ENCODE measurements at regions not wholly inside any gene's neighbourhood (a gene's known extent, or its start where the extent isn't known, plus 50 kb on each side); places are given as distances from the start of the nearest gene placed in this dataset.

DNA sequence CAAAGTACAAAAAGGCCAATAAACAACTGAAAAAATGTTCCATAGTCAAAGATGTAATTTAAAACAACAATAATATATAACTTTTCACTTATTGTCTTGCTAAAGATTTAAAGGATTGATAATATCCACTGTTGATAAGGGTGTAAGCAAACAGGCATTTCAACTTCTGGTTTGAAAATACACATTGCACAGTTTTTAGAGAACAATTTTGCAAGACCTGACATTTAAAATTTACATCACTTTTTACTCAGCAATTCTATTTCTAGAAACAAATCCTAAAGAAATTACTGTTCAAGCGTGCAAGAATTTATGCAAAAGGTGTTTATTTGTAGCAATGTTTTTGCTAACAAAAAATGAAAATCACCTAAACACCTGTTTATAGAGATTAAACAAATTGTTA is 120.4 kb downstream of the TDRD15 start:
- no peak overlapping the region for H3K27ac Mint-ChIP-seq (ENCODE audit: unreplicated experiment)

DNA sequence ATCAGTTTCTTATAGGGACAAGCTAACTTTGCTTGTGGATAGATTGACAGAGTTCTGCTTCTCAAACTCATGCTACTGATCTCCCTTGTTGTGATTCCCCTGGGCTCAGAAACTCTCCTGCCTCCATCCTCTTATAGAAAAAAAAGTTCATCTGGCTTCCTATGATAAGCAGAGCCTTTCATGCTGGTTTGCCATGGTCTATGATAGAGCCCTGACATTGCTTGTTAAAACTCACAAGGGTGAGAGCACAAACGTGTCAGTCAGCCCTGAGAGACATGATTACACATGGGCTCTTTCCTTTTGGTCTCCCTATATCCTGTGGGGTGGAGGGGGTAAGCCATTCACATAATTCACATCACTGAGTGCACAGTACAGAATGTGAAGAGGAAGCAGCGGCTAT is 121.8 kb downstream of the TDRD15 start:
- TF ChIP-seq, protein P1, sequence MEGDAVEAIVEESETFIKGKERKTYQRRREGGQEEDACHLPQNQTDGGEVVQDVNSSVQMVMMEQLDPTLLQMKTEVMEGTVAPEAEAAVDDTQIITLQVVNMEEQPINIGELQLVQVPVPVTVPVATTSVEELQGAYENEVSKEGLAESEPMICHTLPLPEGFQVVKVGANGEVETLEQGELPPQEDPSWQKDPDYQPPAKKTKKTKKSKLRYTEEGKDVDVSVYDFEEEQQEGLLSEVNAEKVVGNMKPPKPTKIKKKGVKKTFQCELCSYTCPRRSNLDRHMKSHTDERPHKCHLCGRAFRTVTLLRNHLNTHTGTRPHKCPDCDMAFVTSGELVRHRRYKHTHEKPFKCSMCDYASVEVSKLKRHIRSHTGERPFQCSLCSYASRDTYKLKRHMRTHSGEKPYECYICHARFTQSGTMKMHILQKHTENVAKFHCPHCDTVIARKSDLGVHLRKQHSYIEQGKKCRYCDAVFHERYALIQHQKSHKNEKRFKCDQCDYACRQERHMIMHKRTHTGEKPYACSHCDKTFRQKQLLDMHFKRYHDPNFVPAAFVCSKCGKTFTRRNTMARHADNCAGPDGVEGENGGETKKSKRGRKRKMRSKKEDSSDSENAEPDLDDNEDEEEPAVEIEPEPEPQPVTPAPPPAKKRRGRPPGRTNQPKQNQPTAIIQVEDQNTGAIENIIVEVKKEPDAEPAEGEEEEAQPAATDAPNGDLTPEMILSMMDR (IDR thresholded peaks at IDR 0.05; ENCODE audit: insufficient read depth in 1 of 2, low read depth in 1 of 2, low read length in 1 of 2, severe bottlenecking in 1 of 2, unreplicated experiment in 1 of 2): no peak
- no peak overlapping the region for H3K4me3 ChIP-seq (ENCODE audit: low read depth, low read length)
- no peak for DNase-seq
- H3K9me3 ChIP-seq: no peaks in the 10 kb centered on the region
- BruUV-seq (replicated peaks): no TSS peak
- Mint-ChIP-seq H3K36me3 (ENCODE audit: insufficient read depth, unreplicated experiment) (no peaks in the 10 kb centered on the region), H3K27me3 (ENCODE audit: insufficient read depth, unreplicated experiment) (no peaks in the 10 kb centered on the region), H3K4me1 (ENCODE audit: low read depth, unreplicated experiment) (no peaks in the 10 kb centered on the region), H3K27ac (ENCODE audit: unreplicated experiment) (no peak overlapping the region), H3K9me3 (ENCODE audit: unreplicated experiment) (peaks cover 12% of the 10 kb centered on the region), H3K4me3 (ENCODE audit: unreplicated experiment) (no peak overlapping the region)
- CTCF ChIA-PET: no interaction called here
- H3K36me3 ChIP-seq (ENCODE audit: control insufficient read depth, insufficient read depth, low read length): no peaks in the 10 kb centered on the region
- POLR2A ChIA-PET: no interaction called here
- no peaks in the 10 kb centered on the region for H3K4me1 ChIP-seq
- intact Hi-C loops (cut with micrococcal nuclease; ENCODE audit: unreplicated experiment): no loop called here
- no peaks in the 10 kb centered on the region for H3K27me3 ChIP-seq (replicated peaks; ENCODE audit: control insufficient read depth, insufficient read depth, low read length)

More for the DNA sequence above, 120.4 kb downstream of the TDRD15 start:
- Histone ChIP-seq H3K4me3 (ENCODE audit: low read depth, low read length) (no peak overlapping the region), H3K4me1 (no peaks in the 10 kb centered on the region), H3K9me3 (no peaks in the 10 kb centered on the region), H3K36me3 (ENCODE audit: control insufficient read depth, insufficient read depth, low read length) (no peaks in the 10 kb centered on the region), H3K27me3 (replicated peaks; ENCODE audit: control insufficient read depth, insufficient read depth, low read length) (no peaks in the 10 kb centered on the region)
- Mint-ChIP-seq H3K9me3 (ENCODE audit: unreplicated experiment) (peaks cover 12% of the 10 kb centered on the region), H3K4me3 (ENCODE audit: unreplicated experiment) (no peak overlapping the region), H3K4me1 (ENCODE audit: low read depth, unreplicated experiment) (no peaks in the 10 kb centered on the region), H3K36me3 (ENCODE audit: insufficient read depth, unreplicated experiment) (no peaks in the 10 kb centered on the region), H3K27me3 (ENCODE audit: insufficient read depth, unreplicated experiment) (no peaks in the 10 kb centered on the region)
- intact Hi-C loops (cut with micrococcal nuclease; ENCODE audit: unreplicated experiment): no loop called here
- DNase-seq: no peak
- TF ChIP-seq, protein P1 (IDR thresholded peaks at IDR 0.05; ENCODE audit: insufficient read depth in 1 of 2, low read depth in 1 of 2, low read length in 1 of 2, severe bottlenecking in 1 of 2, unreplicated experiment in 1 of 2): no peak
- CTCF ChIA-PET: no interaction called here
- no TSS peak for BruUV-seq (replicated peaks)
- POLR2A ChIA-PET: no interaction called here

DNA sequence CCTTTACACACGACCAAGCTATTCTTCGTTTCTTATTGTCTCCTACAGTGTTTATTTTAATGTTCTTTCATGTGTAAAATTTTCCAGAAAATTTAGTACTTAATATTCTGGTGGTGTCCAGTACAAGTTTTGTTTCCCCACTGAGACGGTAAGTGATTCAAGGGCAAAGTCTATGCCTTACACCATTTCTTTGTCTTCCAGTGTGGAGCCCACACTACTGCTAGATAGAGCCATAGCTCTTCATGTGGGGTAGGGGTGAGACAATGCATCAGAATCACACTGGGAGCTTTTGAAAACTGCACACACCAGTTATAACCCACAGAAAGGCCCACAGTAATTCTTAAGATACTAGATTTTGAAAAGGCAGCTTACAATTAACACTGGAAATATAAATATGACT is 125.6 kb downstream of the TDRD15 start:
- intact Hi-C loops (cut with micrococcal nuclease; ENCODE audit: unreplicated experiment): no loop called here
- TF ChIP-seq, protein P1 (IDR thresholded peaks at IDR 0.05; ENCODE audit: insufficient read depth in 1 of 2, low read depth in 1 of 2, low read length in 1 of 2, severe bottlenecking in 1 of 2, unreplicated experiment in 1 of 2): no peak
- Mint-ChIP-seq H3K27ac (ENCODE audit: unreplicated experiment) (no peak overlapping the region), H3K9me3 (ENCODE audit: unreplicated experiment) (no peaks in the 10 kb centered on the region), H3K4me3 (ENCODE audit: unreplicated experiment) (no peak overlapping the region), H3K36me3 (ENCODE audit: insufficient read depth, unreplicated experiment) (no peaks in the 10 kb centered on the region), H3K27me3 (ENCODE audit: insufficient read depth, unreplicated experiment) (no peaks in the 10 kb centered on the region), H3K4me1 (ENCODE audit: low read depth, unreplicated experiment) (peaks cover 6% of the 10 kb centered on the region)
- ChIA-PET POLR2A (no interaction called here), CTCF (no interaction called here)
- Histone ChIP-seq H3K4me3 (ENCODE audit: low read depth, low read length) (no peak overlapping the region), H3K27me3 (replicated peaks; ENCODE audit: control insufficient read depth, insufficient read depth, low read length) (no peaks in the 10 kb centered on the region), H3K9me3 (no peaks in the 10 kb centered on the region), H3K4me1 (0 out of 2 replicates have a peak, but pooled peaks cover 6% of the 10 kb centered on the region), H3K36me3 (ENCODE audit: control insufficient read depth, insufficient read depth, low read length) (no peaks in the 10 kb centered on the region)
- no peak for DNase-seq
- BruUV-seq (replicated peaks): no TSS peak

Data from Caco-2 (cell line).